SK-N-MC (cell line): ENCODE measurements at regions not wholly inside any gene's neighbourhood (a gene's known extent, or its start where the extent isn't known, plus 50 kb on each side); places are given as distances from the start of the nearest gene placed in this dataset.

ENCODE experiments used
- DNase-seq: peaks from one replicate; pipeline ENCODE4 v3.0.0-alpha.2; 2011; ENCODE audit warnings: low read depth, low spot score
- H3K27ac ChIP-seq: fragments of 200-600 bp; sonication (generic); 2 replicates; pipeline ENCODE4 v1.5.1; 2016; ENCODE audit warnings: mixed run types
- H3K36me3 ChIP-seq: fragments of 200-600 bp; sonication (generic); 2 replicates; pipeline ENCODE4 v1.6.1; 2017; ENCODE audit warnings: antibody characterized with exemption, low read length, mixed read lengths; ENCODE audit not compliant: insufficient read depth
- H3K4me3 ChIP-seq: fragments of 200-600 bp; sonication (generic); 2 replicates; pipeline ENCODE4 v1.5.1; 2016
- H3K9ac ChIP-seq: fragments of 200-600 bp; sonication (generic); 2 replicates; pipeline ENCODE4 v1.8.0; 2017; ENCODE audit warnings: mixed run types, mixed read lengths; ENCODE audit not compliant: insufficient read length
- H3K9me3 ChIP-seq: fragments of 200-600 bp; sonication (generic); 2 replicates; pipeline ENCODE4 v1.6.1; 2017; ENCODE audit warnings: low read depth, mild to moderate bottlenecking, antibody characterized with exemption, low read length, moderate library complexity, mixed read lengths
- EZH2 ChIP-seq: fragments of 200-600 bp; sonication (generic); IDR thresholded peaks from one replicate; pipeline ENCODE4 v1.6.1; 2017; ENCODE audit warnings: antibody characterized with exemption
- FOXP2 ChIP-seq: optimal IDR thresholded peaks from 2 replicates; pipeline ENCODE3; 2011; ENCODE audit warnings: mild to moderate bottlenecking, moderate library complexity; ENCODE audit not compliant: insufficient read depth; ENCODE audit errors: extremely low read length, control extremely low read depth
- POLR2AphosphoS5 ChIP-seq: IDR thresholded peaks from 2 replicates; pipeline ENCODE4 v1.6.1; 2012; ENCODE audit warnings: mild to moderate bottlenecking, low read depth, low read length, borderline replicate concordance

GRCh38 chr13:26824581-26824980, 64.0 kb upstream of the GPR12 start:
- no peak overlapping the region for H3K27ac ChIP-seq
- no peaks in the 10 kb centered on the region for H3K9me3 ChIP-seq
- H3K4me3 ChIP-seq, result no peak overlapping the region
- no peaks in the 10 kb centered on the region for H3K36me3 ChIP-seq
- no peak overlapping the region for H3K9ac ChIP-seq
- no peak for TF ChIP-seq FOXP2
- no peak for TF ChIP-seq EZH2
- TF ChIP-seq POLR2AphosphoS5, result no peak
- DNase-seq, result no peak

GRCh38 chr13:26822146-26822545, 61.6 kb upstream of the GPR12 start:
- DNase-seq, result no peak

GRCh38 chr13:26821672-26822071, 61.1 kb upstream of the GPR12 start:
- TF ChIP-seq EZH2, result no peak
- TF ChIP-seq FOXP2, result no peak
- TF ChIP-seq POLR2AphosphoS5, result no peak
- no peaks in the 10 kb centered on the region for H3K9me3 ChIP-seq
- no peak overlapping the region for H3K27ac ChIP-seq

More at GRCh38 chr13:26822146-26822545, 61.6 kb upstream of the GPR12 start:
- TF ChIP-seq FOXP2, result no peak
- TF ChIP-seq POLR2AphosphoS5, result no peak
- TF ChIP-seq EZH2, result no peak
- Histone ChIP-seq H3K4me3 (no peak overlapping the region), H3K36me3 (no peaks in the 10 kb centered on the region), H3K27ac (no peak overlapping the region), H3K9me3 (no peaks in the 10 kb centered on the region), H3K9ac (no peak overlapping the region)

GRCh38 chr13:26820871-26821270, 60.3 kb upstream of the GPR12 start:
- no peak for DNase-seq
- TF ChIP-seq POLR2AphosphoS5 (no peak), EZH2 (no peak), FOXP2 (no peak)
- H3K36me3 ChIP-seq, result no peaks in the 10 kb centered on the region

More at GRCh38 chr13:26821672-26822071, 61.1 kb upstream of the GPR12 start:
- no peak overlapping the region for H3K4me3 ChIP-seq
- H3K9ac ChIP-seq, result no peak overlapping the region
- DNase-seq, result no peak
- no peaks in the 10 kb centered on the region for H3K36me3 ChIP-seq

GRCh38 chr13:26819046-26819445, 58.5 kb upstream of the GPR12 start:
- no peak overlapping the region for H3K9ac ChIP-seq
- no peaks in the 10 kb centered on the region for H3K36me3 ChIP-seq
- no peak overlapping the region for H3K4me3 ChIP-seq
- DNase-seq, result no peak
- TF ChIP-seq POLR2AphosphoS5 (no peak), FOXP2 (no peak), EZH2 (no peak)
- H3K27ac ChIP-seq, result no peak overlapping the region
- no peaks in the 10 kb centered on the region for H3K9me3 ChIP-seq

More at GRCh38 chr13:26820871-26821270, 60.3 kb upstream of the GPR12 start:
- Histone ChIP-seq H3K9ac (no peak overlapping the region), H3K4me3 (no peak overlapping the region), H3K27ac (no peak overlapping the region), H3K9me3 (no peaks in the 10 kb centered on the region)

- no peak for TF ChIP-seq EZH2
- TF ChIP-seq FOXP2, result no peak
- no peak for TF ChIP-seq POLR2AphosphoS5
- no peak overlapping the region for H3K4me3 ChIP-seq
- no peaks in the 10 kb centered on the region for H3K9me3 ChIP-seq
- no peak for DNase-seq
- no peaks in the 10 kb centered on the region for H3K36me3 ChIP-seq
- H3K9ac ChIP-seq, result no peak overlapping the region
- H3K27ac ChIP-seq, result no peak overlapping the region
These were observed 56.3 kb upstream of the GPR12 start for GRCh38 chr13:26816881-26817280.

GRCh38 chr13:26813980-26814348, 53.4 kb upstream of the GPR12 start:
- no peak for DNase-seq
- H3K4me3 ChIP-seq, result no peak overlapping the region
- no peaks in the 10 kb centered on the region for H3K9me3 ChIP-seq
- H3K9ac ChIP-seq, result no peak overlapping the region
- no peaks in the 10 kb centered on the region for H3K36me3 ChIP-seq
- TF ChIP-seq EZH2 (no peak), POLR2AphosphoS5 (no peak), FOXP2 (no peak)
- H3K27ac ChIP-seq, result no peak overlapping the region

GRCh38 chr13:26813321-26813979, 52.9 kb upstream of the GPR12 start:
- Histone ChIP-seq H3K9me3 (no peaks in the 10 kb centered on the region), H3K9ac (no peak overlapping the region), H3K27ac (no peak overlapping the region), H3K4me3 (no peak overlapping the region), H3K36me3 (no peaks in the 10 kb centered on the region)
- DNase-seq, result no peak
- no peak for TF ChIP-seq POLR2AphosphoS5
- TF ChIP-seq FOXP2, result no peak
- TF ChIP-seq EZH2, result no peak

- H3K36me3 ChIP-seq, result no peaks in the 10 kb centered on the region
- H3K9me3 ChIP-seq, result no peaks in the 10 kb centered on the region
- no peak for DNase-seq
- H3K4me3 ChIP-seq, result no peak overlapping the region
- no peak overlapping the region for H3K27ac ChIP-seq
- no peak overlapping the region for H3K9ac ChIP-seq
- TF ChIP-seq EZH2 (no peak), FOXP2 (no peak), POLR2AphosphoS5 (no peak)
These were observed 51.0 kb upstream of the GPR12 start for GRCh38 chr13:26811581-26811980.
